KMS-11 (cell line): ENCODE measurements at regions not wholly inside any gene's neighbourhood (a gene's known extent, or its start where the extent isn't known, plus 50 kb on each side); places are given as distances from the start of the nearest gene placed in this dataset.

Experiments
- H2AFZ ChIP-seq: fragments of 200-600 bp; sonication (generic); 2 replicates; pipeline ENCODE4 v1.6.1; 2016; ENCODE audit warnings: antibody characterized with exemption, mixed run types, low read depth
- H3K27ac ChIP-seq: fragments of 200-600 bp; sonication (generic); 2 replicates; pipeline ENCODE4 v1.6.1; 2016; ENCODE audit warnings: mild to moderate bottlenecking, mixed run types
- H3K27me3 ChIP-seq: fragments of 200-600 bp; sonication (generic); 2 replicates; pipeline ENCODE4 v1.6.1; 2017; ENCODE audit warnings: mild to moderate bottlenecking, low read depth, mixed run types, moderate library complexity; ENCODE audit not compliant: insufficient read depth
- H3K36me3 ChIP-seq: fragments of 200-600 bp; sonication (generic); 2 replicates; pipeline ENCODE4 v1.6.1; 2017; ENCODE audit warnings: mild to moderate bottlenecking, mixed run types; ENCODE audit not compliant: insufficient read depth
- H3K4me1 ChIP-seq: fragments of 200-600 bp; sonication (generic); 2 replicates; pipeline ENCODE4 v1.6.1; 2016; ENCODE audit warnings: mild to moderate bottlenecking, low read depth, mixed run types; ENCODE audit not compliant: poor library complexity, severe bottlenecking
- H3K4me2 ChIP-seq: fragments of 200-600 bp; sonication (generic); 2 replicates; pipeline ENCODE4 v1.7.0; 2016; ENCODE audit warnings: mild to moderate bottlenecking, mixed run types
- H3K4me3 ChIP-seq: fragments of 200-600 bp; sonication (generic); IDR thresholded peaks from 2 replicates; pipeline ENCODE4 v1.6.1; 2017; ENCODE audit warnings: low read depth, low read length, mixed read lengths; ENCODE audit not compliant: insufficient read depth
- H3K79me2 ChIP-seq: fragments of 200-600 bp; sonication (generic); 2 replicates; pipeline ENCODE4 v1.6.1; 2016; ENCODE audit warnings: low read depth, mixed run types; ENCODE audit not compliant: insufficient read depth
- H3K9ac ChIP-seq: fragments of 200-600 bp; sonication (generic); 2 replicates; pipeline ENCODE4 v1.6.1; 2016; ENCODE audit warnings: mild to moderate bottlenecking, mixed run types
- H4K20me1 ChIP-seq: fragments of 200-600 bp; sonication (generic); 2 replicates; pipeline ENCODE4 v1.6.1; 2016; ENCODE audit warnings: mild to moderate bottlenecking, mixed run types; ENCODE audit not compliant: insufficient read depth
- CTCF ChIP-seq: fragments of 200-600 bp; sonication (generic); conservative IDR thresholded peaks from 2 replicates; pipeline ENCODE4 v1.6.1; 2017; ENCODE audit warnings: low read depth, mild to moderate bottlenecking, antibody characterized with exemption, low read length, moderate library complexity, mixed read lengths

DNA sequence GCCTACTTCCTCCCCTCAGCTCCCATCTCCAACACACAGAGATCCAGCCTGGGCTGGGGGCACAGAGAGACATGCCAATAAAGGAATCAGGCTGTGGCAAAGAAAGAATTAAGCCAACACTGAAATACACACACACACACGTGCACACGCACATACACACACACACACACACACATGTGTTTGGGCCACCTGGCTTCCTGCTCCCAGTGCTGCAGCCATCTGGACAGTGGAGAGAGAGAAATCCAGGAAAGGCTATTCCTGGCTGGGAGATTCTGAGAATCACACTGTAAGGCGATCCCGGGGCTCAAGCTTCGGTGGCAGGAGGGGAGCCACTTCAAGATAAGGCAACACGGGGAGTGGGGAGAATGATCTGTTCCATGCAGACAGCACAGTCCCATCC lies 72.4 kb downstream of the NOG start:
- H3K4me2 ChIP-seq: no peak overlapping the region
- no peak overlapping the region for H3K27ac ChIP-seq
- no peak overlapping the region for H3K4me3 ChIP-seq
- no peaks in the 10 kb centered on the region for H3K79me2 ChIP-seq
- no peaks in the 10 kb centered on the region for H3K4me1 ChIP-seq
- no peaks in the 10 kb centered on the region for H3K27me3 ChIP-seq
- H2AFZ ChIP-seq: no peak overlapping the region
- TF ChIP-seq CTCF: no peak
- no peaks in the 10 kb centered on the region for H4K20me1 ChIP-seq
- H3K36me3 ChIP-seq: no peaks in the 10 kb centered on the region
- no peak overlapping the region for H3K9ac ChIP-seq

DNA sequence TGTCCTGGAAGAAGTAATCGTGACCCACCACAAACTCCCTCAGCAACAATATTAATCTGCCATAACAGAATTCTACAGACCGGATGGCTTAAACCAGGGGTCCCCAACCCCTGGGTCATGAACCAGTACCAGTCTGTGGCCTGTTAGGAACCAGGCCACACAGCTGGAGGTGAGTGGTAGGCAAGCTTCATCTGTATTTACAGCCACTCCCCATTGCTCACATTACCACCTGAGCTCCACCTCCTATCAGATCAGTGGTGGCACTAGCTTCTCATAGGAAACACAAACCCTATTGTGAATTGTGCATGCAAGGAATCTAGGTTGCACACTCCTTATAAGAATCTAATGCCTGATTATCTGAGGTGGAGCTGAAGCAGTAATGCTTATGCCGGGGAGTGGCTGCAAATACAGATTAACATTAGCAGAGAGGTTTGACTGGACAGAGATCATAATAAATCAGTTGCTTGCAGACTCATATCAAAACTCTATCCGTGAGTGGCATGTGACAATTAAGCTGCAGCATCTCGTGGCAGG lies 74.5 kb downstream of the NOG start:
- Histone ChIP-seq H2AFZ (no peak overlapping the region), H3K4me2 (no peak overlapping the region), H3K27ac (no peak overlapping the region), H3K9ac (no peak overlapping the region), H3K4me3 (no peak overlapping the region), H3K36me3 (no peaks in the 10 kb centered on the region), H3K27me3 (peaks cover 2% of the 10 kb centered on the region; the same call in 1 of the 2 replicates), H3K4me1 (no peaks in the 10 kb centered on the region), H3K79me2 (no peaks in the 10 kb centered on the region), H4K20me1 (no peaks in the 10 kb centered on the region)
- TF ChIP-seq CTCF: no peak

- Histone ChIP-seq H3K4me2 (no peak overlapping the region), H3K4me1 (peaks cover 17% of the 10 kb centered on the region), H3K9ac (no peak overlapping the region), H4K20me1 (no peaks in the 10 kb centered on the region), H3K4me3 (no peak overlapping the region), H3K27ac (no peak overlapping the region), H2AFZ (no peak overlapping the region), H3K27me3 (peaks cover 13% of the 10 kb centered on the region; the same call in 1 of the 2 replicates), H3K79me2 (no peaks in the 10 kb centered on the region), H3K36me3 (no peaks in the 10 kb centered on the region)
- TF ChIP-seq CTCF: no peak
These were observed 78.7 kb downstream of the NOG start for GRCh38 chr17:56672195-56672594.

- Histone ChIP-seq H3K36me3 (no peaks in the 10 kb centered on the region), H3K79me2 (no peaks in the 10 kb centered on the region), H3K4me1 (peaks cover 23% of the 10 kb centered on the region), H3K27me3 (peaks cover 18% of the 10 kb centered on the region; the same call in 1 of the 2 replicates), H4K20me1 (no peaks in the 10 kb centered on the region), H3K4me2 (no peak overlapping the region), H2AFZ (no peak overlapping the region), H3K27ac (no peak overlapping the region), H3K4me3 (no peak overlapping the region), H3K9ac (no peak overlapping the region)
- no peak for TF ChIP-seq CTCF
These were observed 81.0 kb downstream of the NOG start for GRCh38 chr17:56674401-56674925.
